Trophoblast cell (in vitro differentiated cells and primary cell): ENCODE measurements at regions not wholly inside any gene's neighbourhood (a gene's known extent, or its start where the extent isn't known, plus 50 kb on each side); places are given as distances from the start of the nearest gene placed in this dataset.

Experiments
- DNase-seq, 2 donors: peaks; one replicate each; pipeline ENCODE4 v3.0.0-alpha.2; 2016
- H2AFZ ChIP-seq: 2 replicates; pipeline ENCODE4 v1.6.1; 2013; ENCODE audit warnings: low read length, moderate library complexity, mild to moderate bottlenecking; ENCODE audit not compliant: insufficient read depth, poor library complexity
- H2AK5ac ChIP-seq: 2 replicates; pipeline ENCODE4 v1.6.1; 2013; ENCODE audit warnings: mild to moderate bottlenecking, low read length
- H2BK120ac ChIP-seq: 2 replicates; pipeline ENCODE4 v1.6.1; 2013; ENCODE audit warnings: low read length, mild to moderate bottlenecking, moderate library complexity; ENCODE audit not compliant: insufficient read depth, poor library complexity
- H2BK12ac ChIP-seq: 2 replicates; pipeline ENCODE4 v1.6.1; 2013; ENCODE audit warnings: mild to moderate bottlenecking, low read length, moderate library complexity
- H2BK5ac ChIP-seq: 2 replicates; pipeline ENCODE4 v1.6.1; 2013; ENCODE audit warnings: low read length, low read depth, moderate library complexity, mild to moderate bottlenecking; ENCODE audit not compliant: poor library complexity
- H3K14ac ChIP-seq: 2 replicates; pipeline ENCODE4 v1.6.1; 2013; ENCODE audit warnings: mild to moderate bottlenecking, low read length
- H3K18ac ChIP-seq: 2 replicates; pipeline ENCODE4 v1.6.1; 2013; ENCODE audit warnings: mild to moderate bottlenecking, low read length
- H3K23ac ChIP-seq: 2 replicates; pipeline ENCODE4 v1.6.1; 2013; ENCODE audit warnings: low read length
- H3K27ac ChIP-seq: 2 replicates; pipeline ENCODE4 v1.5.1; 2013; ENCODE audit warnings: low read depth, mild to moderate bottlenecking, inconsistent platforms, low read length, moderate library complexity
- H3K27me3 ChIP-seq: 2 replicates; pipeline ENCODE4 v1.6.1; 2013; ENCODE audit warnings: inconsistent platforms, mild to moderate bottlenecking, low read length, moderate library complexity; ENCODE audit not compliant: insufficient read depth
- H3K36me3 ChIP-seq, 2 experiments: 1 replicate in 1 of 2; 2 replicates in 1 of 2; pipeline ENCODE4 v1.6.1; 2013; ENCODE audit warnings: low read length in 2 of 2, mild to moderate bottlenecking in 2 of 2, moderate library complexity in 1 of 2; ENCODE audit not compliant: insufficient read depth in 2 of 2, control insufficient read depth in 1 of 2
- H3K4ac ChIP-seq: 2 replicates; pipeline ENCODE4 v1.6.1; 2013; ENCODE audit warnings: low read depth, mild to moderate bottlenecking, low read length, moderate library complexity
- H3K4me1 ChIP-seq, 2 experiments: 1 replicate in 1 of 2; 2 replicates in 1 of 2; pipeline ENCODE4 v1.6.1; 2013; ENCODE audit warnings: low read length in 2 of 2, mild to moderate bottlenecking in 2 of 2, moderate library complexity in 1 of 2; ENCODE audit not compliant: insufficient read depth in 2 of 2, control insufficient read depth in 1 of 2
- H3K4me2 ChIP-seq: 2 replicates; pipeline ENCODE4 v1.6.1; 2013; ENCODE audit warnings: inconsistent platforms, mild to moderate bottlenecking, low read length, moderate library complexity
- H3K4me3 ChIP-seq: 2 replicates; pipeline ENCODE4 v1.5.1; 2013; ENCODE audit warnings: mild to moderate bottlenecking, low read depth, low read length, inconsistent platforms
- H3K79me1 ChIP-seq: one replicate; pipeline ENCODE4 v1.6.1; 2013; ENCODE audit warnings: low read length
- H3K79me2 ChIP-seq: 2 replicates; pipeline ENCODE4 v1.6.1; 2013; ENCODE audit warnings: low read length, mild to moderate bottlenecking; ENCODE audit not compliant: control insufficient read depth, insufficient read depth, poor library complexity
- H3K9ac ChIP-seq: 2 replicates; pipeline ENCODE4 v1.6.1; 2013; ENCODE audit warnings: mild to moderate bottlenecking, low read length
- H3K9me3 ChIP-seq: 2 replicates; pipeline ENCODE4 v1.6.1; 2013; ENCODE audit warnings: low read depth, mild to moderate bottlenecking, control low read depth, inconsistent platforms, low read length; ENCODE audit not compliant: insufficient read depth
- H4K12ac ChIP-seq: 2 replicates; pipeline ENCODE4 v1.6.1; 2013; ENCODE audit warnings: low read depth, mild to moderate bottlenecking, low read length, moderate library complexity
- H4K8ac ChIP-seq: 2 replicates; pipeline ENCODE4 v1.6.1; 2013; ENCODE audit warnings: low read depth, mild to moderate bottlenecking, low read length, moderate library complexity
- H4K91ac ChIP-seq: one replicate; pipeline ENCODE4 v1.6.1; 2013; ENCODE audit warnings: low read depth, mild to moderate bottlenecking, low read length, moderate library complexity
- WGBS: extraction: QIAGEN DNeasy Blood & Tissue Kit; methylation state at CpG from one replicate; pipeline ENCODE4 v1.1.7; 2013; ENCODE audit warnings: missing lambda C conversion rate; ENCODE audit not compliant: insufficient read length, insufficient coverage; ENCODE audit errors: extremely low coverage; 5-methylcytosine and 5-hydroxymethylcytosine counted together

- H3K27ac ChIP-seq: no peak overlapping the region
- no peak overlapping the region for H4K12ac ChIP-seq
- no peak overlapping the region for H3K4ac ChIP-seq
- H3K14ac ChIP-seq: no peak overlapping the region
- no peak overlapping the region for H3K18ac ChIP-seq
- H3K9ac ChIP-seq: no peak overlapping the region
- H2BK12ac ChIP-seq: no peak overlapping the region
- H4K8ac ChIP-seq: no peak overlapping the region
- H2BK5ac ChIP-seq: no peak overlapping the region
- DNase-seq: no peak
- H3K79me2 ChIP-seq: no peaks in the 10 kb centered on the region
- H3K4me2 ChIP-seq: no peak overlapping the region
- H3K4me1 ChIP-seq: peaks cover 3 to 6% of the 10 kb centered on the region in 2 experiments
- no peaks in the 10 kb centered on the region for H3K9me3 ChIP-seq
- no peaks in the 10 kb centered on the region for H3K36me3 ChIP-seq
- peaks cover 4% of the 10 kb centered on the region for H3K79me1 ChIP-seq
- no peak overlapping the region for H4K91ac ChIP-seq
- no peak overlapping the region for H2BK120ac ChIP-seq
- H3K23ac ChIP-seq: no peak overlapping the region
- no peak overlapping the region for H3K4me3 ChIP-seq
- no peak overlapping the region for H2AK5ac ChIP-seq
- no peak overlapping the region for H2AFZ ChIP-seq
- no peaks in the 10 kb centered on the region for H3K27me3 ChIP-seq
- WGBS: no CpG with 5 or more reads among the region's 2 CpGs
These were observed 240.5 kb upstream of the MAN1A1 start for GRCh38 chr6:119590066-119590465.

- no peaks in the 10 kb centered on the region for H3K27me3 ChIP-seq
- WGBS: no CpG with 5 or more reads among the region's 3 CpGs
- H3K9ac ChIP-seq: no peak overlapping the region
- no peak overlapping the region for H3K18ac ChIP-seq
- no peak overlapping the region for H2BK5ac ChIP-seq
- no peak overlapping the region for H3K4ac ChIP-seq
- no peak overlapping the region for H4K8ac ChIP-seq
- no peak overlapping the region for H3K23ac ChIP-seq
- H3K4me1 ChIP-seq: peaks cover 3 to 6% of the 10 kb centered on the region in 2 experiments
- no peaks in the 10 kb centered on the region for H3K9me3 ChIP-seq
- no peak overlapping the region for H3K14ac ChIP-seq
- peak; percentile 81 to 82 for DNase-seq
- H3K4me3 ChIP-seq: no peak overlapping the region
- H2AFZ ChIP-seq: no peak overlapping the region
- no peak overlapping the region for H3K4me2 ChIP-seq
- no peak overlapping the region for H4K91ac ChIP-seq
- no peaks in the 10 kb centered on the region for H3K36me3 ChIP-seq
- no peak overlapping the region for H4K12ac ChIP-seq
- H2BK12ac ChIP-seq: no peak overlapping the region
- H3K79me1 ChIP-seq: peaks cover 4% of the 10 kb centered on the region
- H2BK120ac ChIP-seq: no peak overlapping the region
- H3K79me2 ChIP-seq: no peaks in the 10 kb centered on the region
- no peak overlapping the region for H2AK5ac ChIP-seq
- peak overlapping the region; percentile 72 for H3K27ac ChIP-seq
These were observed 238.0 kb upstream of the MAN1A1 start for GRCh38 chr6:119587537-119587936.

GRCh38 chr6:119586250-119586882, 236.8 kb upstream of the MAN1A1 start:
- Histone ChIP-seq H3K27ac (no peak overlapping the region), H3K14ac (no peak overlapping the region), H2BK12ac (no peak overlapping the region), H4K91ac (no peak overlapping the region), H2BK5ac (no peak overlapping the region), H3K4me3 (no peak overlapping the region), H2BK120ac (no peak overlapping the region), H3K9me3 (no peaks in the 10 kb centered on the region), H3K23ac (no peak overlapping the region), H3K4me2 (no peak overlapping the region), H3K79me1 (peaks cover 4% of the 10 kb centered on the region), H2AK5ac (no peak overlapping the region), H3K4ac (no peak overlapping the region), H4K12ac (no peak overlapping the region), H3K36me3 (no peaks in the 10 kb centered on the region), H3K27me3 (no peaks in the 10 kb centered on the region), H4K8ac (no peak overlapping the region), H3K79me2 (no peaks in the 10 kb centered on the region), H3K18ac (no peak overlapping the region), H3K9ac (no peak overlapping the region), H2AFZ (no peak overlapping the region), H3K4me1 (peaks cover 3 to 6% of the 10 kb centered on the region in 2 experiments)
- DNase-seq: no peak
- no CpG with 5 or more reads among the region's 3 CpGs for WGBS

DNA sequence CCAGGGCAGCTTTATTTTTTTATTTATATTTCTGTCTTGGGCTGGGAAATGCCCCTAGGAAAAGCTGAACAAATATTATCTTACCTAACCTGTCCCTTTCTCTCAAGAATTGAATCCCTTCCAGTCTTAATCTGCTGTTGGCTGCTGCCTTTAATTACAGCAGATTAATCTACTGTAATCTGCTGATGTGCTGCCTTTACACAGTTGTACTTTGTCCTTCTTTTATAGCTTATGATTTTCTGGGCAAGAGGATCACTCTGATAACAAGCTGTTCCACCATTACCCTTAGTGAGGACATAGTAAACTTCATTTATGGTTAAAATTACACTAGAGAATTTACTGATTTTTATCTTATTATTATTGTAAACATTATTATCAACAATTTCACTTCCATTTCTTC, 234.5 kb upstream of the MAN1A1 start:
- Histone ChIP-seq H3K14ac (no peak overlapping the region), H3K18ac (no peak overlapping the region), H3K4ac (no peak overlapping the region), H3K9ac (no peak overlapping the region), H4K91ac (no peak overlapping the region), H2BK120ac (no peak overlapping the region), H3K9me3 (no peaks in the 10 kb centered on the region), H3K79me1 (peaks cover 4% of the 10 kb centered on the region), H3K79me2 (no peaks in the 10 kb centered on the region), H2BK5ac (no peak overlapping the region), H4K12ac (no peak overlapping the region), H2AK5ac (no peak overlapping the region), H2AFZ (no peak overlapping the region), H3K23ac (no peak overlapping the region), H3K27ac (no peak overlapping the region), H3K27me3 (no peaks in the 10 kb centered on the region), H4K8ac (no peak overlapping the region), H2BK12ac (no peak overlapping the region), H3K36me3 (no peaks in the 10 kb centered on the region), H3K4me1 (peaks cover 3 to 6% of the 10 kb centered on the region in 2 experiments), H3K4me2 (no peak overlapping the region), H3K4me3 (no peak overlapping the region)
- DNase-seq: no peak
